ENCODE measurements at regions not wholly inside any gene's neighbourhood (a gene's known extent, or its start where the extent isn't known, plus 50 kb on each side); places are given as distances from the start of the nearest gene placed in this dataset.

DNA sequence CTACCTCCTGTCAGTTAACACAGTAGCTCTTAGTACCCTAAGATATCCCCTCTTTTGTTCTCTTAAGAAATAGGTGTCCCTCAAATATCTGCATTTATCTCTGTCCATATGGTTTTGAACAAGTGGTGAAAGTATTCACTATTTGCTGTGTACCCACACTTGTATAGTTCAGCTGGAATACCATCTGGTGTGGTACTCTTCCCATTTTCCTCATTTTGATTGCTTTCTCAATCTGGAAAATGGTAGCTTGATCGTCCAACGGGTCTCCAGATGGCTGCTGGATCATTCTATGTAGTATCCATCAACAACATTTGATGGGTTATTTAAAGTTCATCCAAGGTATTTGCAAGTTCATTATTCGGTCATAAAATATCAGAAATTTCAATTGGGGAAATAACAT, 100.3 kb upstream of the DPYD start:
- Histone ChIP-seq H3K27me3 (peaks cover 0 to 4% (median 0%) of the 10 kb centered on the region in 4 donors), H3K9me3 (no peaks in the 10 kb centered on the region), H3K27ac (no peak overlapping the region), H3K36me3 (no peaks in the 10 kb centered on the region), H3K4me1 (no peaks in the 10 kb centered on the region), H3K4me3 (no peak overlapping the region)
- TF ChIP-seq CTCF (IDR thresholded peaks at IDR 0.05) = no peak
- intact Hi-C loops (cut with DNase I) = no loop called here
- WGBS, 2 donors = 49 to 56% methylated on average over 3 of the region's 3 CpGs
- FAIRE-seq (no peak), ATAC-seq (no peak), DNase-seq (no peak)

- H3K36me3 ChIP-seq = no peaks in the 10 kb centered on the region
- no peaks in the 10 kb centered on the region for H3K4me1 ChIP-seq
- H3K27ac ChIP-seq = no peak overlapping the region
- 31 to 43% methylated on average over 2 of the region's 2 CpGs for WGBS, 2 donors
- FAIRE-seq = no peak
- TF ChIP-seq CTCF (IDR thresholded peaks at IDR 0.05) = no peak
- H3K9me3 ChIP-seq = no peaks in the 10 kb centered on the region
- DNase-seq = no peak
- peaks cover 0 to 4% (median 0%) of the 10 kb centered on the region in 4 donors for H3K27me3 ChIP-seq
- no peak for ATAC-seq
- intact Hi-C loops (cut with DNase I) = no loop called here
- H3K4me3 ChIP-seq = no peak overlapping the region
Observed at GRCh38 chr1:98019747-98020146, 98.9 kb upstream of the DPYD start.

DNA sequence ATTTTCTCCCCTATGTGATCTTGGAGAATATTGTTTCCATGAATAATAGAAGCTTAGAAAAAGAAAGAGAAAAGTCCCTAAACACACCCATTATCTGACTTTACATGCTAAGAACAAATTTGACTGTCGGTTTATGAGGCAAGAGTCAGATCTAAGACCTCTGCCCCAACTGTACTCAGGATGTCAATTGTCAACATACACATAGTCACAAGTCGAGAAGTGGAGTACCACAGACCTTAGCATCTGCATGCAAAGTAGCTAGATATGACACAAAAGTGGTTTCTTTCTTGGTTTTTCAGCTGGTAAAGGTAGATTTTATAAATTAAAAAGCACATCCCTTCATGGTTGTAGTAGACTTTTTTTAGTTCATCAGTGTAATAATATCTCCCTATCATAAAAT, 97.2 kb upstream of the DPYD start:
- TF ChIP-seq CTCF (IDR thresholded peaks at IDR 0.05) = no peak
- WGBS, 2 donors = 44 to 49% methylated on average over 2 of the region's 2 CpGs
- no peak for DNase-seq
- ATAC-seq = no peak
- no peak overlapping the region for H3K4me3 ChIP-seq
- H3K27me3 ChIP-seq = peaks cover 0 to 4% (median 0%) of the 10 kb centered on the region in 4 donors
- intact Hi-C loops (cut with DNase I) = no loop called here
- H3K4me1 ChIP-seq = no peaks in the 10 kb centered on the region
- no peak for FAIRE-seq
- no peak overlapping the region for H3K27ac ChIP-seq
- no peaks in the 10 kb centered on the region for H3K36me3 ChIP-seq
- no peaks in the 10 kb centered on the region for H3K9me3 ChIP-seq

GRCh38 chr1:98017184-98017583, 96.3 kb upstream of the DPYD start:
- ATAC-seq = no peak

DNA sequence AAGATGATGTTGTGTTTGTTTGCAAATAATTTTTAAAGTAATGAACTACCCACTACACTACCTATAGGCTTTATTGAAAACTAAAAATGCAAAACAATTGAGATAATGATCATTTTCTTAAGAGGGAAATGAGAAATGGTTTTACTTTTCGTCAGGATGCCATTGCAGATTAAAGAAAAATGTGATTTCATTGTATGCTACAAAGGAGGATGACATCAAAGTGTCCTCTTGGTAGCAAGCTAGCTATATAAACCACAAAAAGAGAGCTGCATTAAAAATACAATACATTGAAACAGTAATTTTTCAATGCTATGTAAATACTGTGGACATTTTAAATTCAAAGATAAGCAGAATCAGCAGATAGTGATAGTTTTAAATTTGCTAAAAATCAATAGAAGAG, 87.5 kb upstream of the DPYD start:
- 33 to 49% methylated on average over 1 of the region's 1 CpG for WGBS, 2 donors
- FAIRE-seq (no peak), DNase-seq (no peak), ATAC-seq (no peak)
- intact Hi-C loops (cut with DNase I) = no loop called here
- Histone ChIP-seq H3K4me3 (no peak overlapping the region), H3K36me3 (no peaks in the 10 kb centered on the region), H3K27me3 (peaks cover 0 to 6% (median 0%) of the 10 kb centered on the region in 4 donors), H3K9me3 (no peaks in the 10 kb centered on the region), H3K27ac (no peak overlapping the region), H3K4me1 (no peaks in the 10 kb centered on the region)
- no peak for TF ChIP-seq CTCF (IDR thresholded peaks at IDR 0.05)

More at GRCh38 chr1:98017184-98017583, 96.3 kb upstream of the DPYD start:
- Histone ChIP-seq H3K36me3 (no peaks in the 10 kb centered on the region), H3K4me1 (no peaks in the 10 kb centered on the region), H3K27me3 (peaks cover 0 to 4% (median 0%) of the 10 kb centered on the region in 4 donors), H3K4me3 (no peak overlapping the region), H3K27ac (no peak overlapping the region), H3K9me3 (no peaks in the 10 kb centered on the region)
- FAIRE-seq = no peak
- no peak for TF ChIP-seq CTCF (IDR thresholded peaks at IDR 0.05)
- intact Hi-C loops (cut with DNase I) = no loop called here
- no peak for DNase-seq

Data from pancreas (tissue), 10 donors.